LNCAP (cell line): ENCODE measurements at regions not wholly inside any gene's neighbourhood (a gene's known extent, or its start where the extent isn't known, plus 50 kb on each side); places are given as distances from the start of the nearest gene placed in this dataset.

Experiments used
- TF ChIP-seq, protein P1 (sequence below): fragments of 450-650 bp; IDR thresholded peaks from 2 replicates; pipeline ENCODE4 v1.5.1; 2017; ENCODE audit warnings: mild to moderate bottlenecking

DNA sequence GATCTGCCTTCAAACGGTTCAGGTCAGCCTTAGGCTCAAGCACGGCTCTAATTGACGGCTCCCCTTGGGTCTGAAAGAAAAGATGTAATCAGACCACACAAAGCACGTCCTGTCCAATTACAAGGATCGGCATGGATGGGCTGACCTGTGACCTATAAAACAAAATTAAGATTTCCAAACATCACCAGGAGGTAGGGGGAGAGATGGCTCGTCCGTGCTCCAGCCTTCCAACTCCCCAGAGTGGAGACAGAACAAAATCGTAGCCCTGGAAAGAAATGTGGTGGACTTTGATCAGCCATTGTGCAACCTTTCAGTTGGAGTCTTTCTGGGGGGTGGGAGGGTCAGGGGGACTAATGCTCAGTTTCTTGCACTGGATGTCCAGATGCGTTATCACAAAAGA is 226.6 kb upstream of the DIO3 start:
- TF ChIP-seq, protein P1, sequence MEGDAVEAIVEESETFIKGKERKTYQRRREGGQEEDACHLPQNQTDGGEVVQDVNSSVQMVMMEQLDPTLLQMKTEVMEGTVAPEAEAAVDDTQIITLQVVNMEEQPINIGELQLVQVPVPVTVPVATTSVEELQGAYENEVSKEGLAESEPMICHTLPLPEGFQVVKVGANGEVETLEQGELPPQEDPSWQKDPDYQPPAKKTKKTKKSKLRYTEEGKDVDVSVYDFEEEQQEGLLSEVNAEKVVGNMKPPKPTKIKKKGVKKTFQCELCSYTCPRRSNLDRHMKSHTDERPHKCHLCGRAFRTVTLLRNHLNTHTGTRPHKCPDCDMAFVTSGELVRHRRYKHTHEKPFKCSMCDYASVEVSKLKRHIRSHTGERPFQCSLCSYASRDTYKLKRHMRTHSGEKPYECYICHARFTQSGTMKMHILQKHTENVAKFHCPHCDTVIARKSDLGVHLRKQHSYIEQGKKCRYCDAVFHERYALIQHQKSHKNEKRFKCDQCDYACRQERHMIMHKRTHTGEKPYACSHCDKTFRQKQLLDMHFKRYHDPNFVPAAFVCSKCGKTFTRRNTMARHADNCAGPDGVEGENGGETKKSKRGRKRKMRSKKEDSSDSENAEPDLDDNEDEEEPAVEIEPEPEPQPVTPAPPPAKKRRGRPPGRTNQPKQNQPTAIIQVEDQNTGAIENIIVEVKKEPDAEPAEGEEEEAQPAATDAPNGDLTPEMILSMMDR = no peak

DNA sequence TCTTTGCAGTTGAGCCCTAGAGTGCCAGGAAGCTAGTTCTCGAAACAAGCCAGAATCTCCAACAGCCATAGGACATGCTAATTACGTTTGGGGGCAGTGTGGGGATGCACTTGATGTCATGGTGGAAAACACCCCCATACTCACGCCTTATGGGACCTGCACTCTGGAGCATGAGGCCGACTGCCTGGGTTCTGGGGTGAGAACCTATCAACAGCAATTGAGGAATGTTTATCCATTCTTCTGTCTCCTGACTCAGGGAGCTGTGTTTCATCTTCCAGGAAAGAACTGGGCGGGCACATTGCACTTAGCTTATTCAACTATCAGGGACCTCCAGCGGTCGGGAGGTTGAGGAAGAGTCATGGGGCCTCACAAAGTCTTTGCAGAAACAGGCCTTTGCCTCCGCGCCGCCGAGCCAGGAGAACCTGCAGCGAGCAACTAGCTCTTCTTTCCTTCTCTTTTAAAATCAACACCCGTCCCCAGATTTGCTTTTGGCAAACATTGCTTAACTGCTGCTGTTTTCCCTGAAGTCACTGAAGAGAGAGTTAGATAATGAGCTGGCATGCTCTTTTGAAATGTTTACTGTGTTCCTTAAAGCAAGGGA is 226.1 kb upstream of the DIO3 start:
- TF ChIP-seq, protein P1 = no peak

DNA sequence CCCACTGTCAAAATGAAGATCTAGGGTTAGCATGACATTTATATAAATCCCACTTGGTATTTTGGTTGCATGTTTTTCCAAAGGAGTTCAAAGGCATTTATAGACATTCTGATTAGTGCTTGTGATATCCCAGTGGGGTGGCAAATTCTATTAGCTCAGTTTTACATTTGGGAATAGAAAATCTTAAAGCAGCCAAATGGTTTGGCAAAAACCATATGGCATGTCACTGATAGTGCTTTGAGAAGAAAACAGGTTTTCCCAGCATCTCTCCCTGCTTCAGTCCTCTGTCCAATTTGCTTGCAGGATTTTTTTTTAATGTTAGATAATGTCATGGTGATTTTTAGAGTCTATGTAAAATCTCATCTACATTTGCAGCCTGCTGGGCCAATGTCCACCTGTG is 225.1 kb upstream of the DIO3 start:
- TF ChIP-seq, protein P1 = no peak

DNA sequence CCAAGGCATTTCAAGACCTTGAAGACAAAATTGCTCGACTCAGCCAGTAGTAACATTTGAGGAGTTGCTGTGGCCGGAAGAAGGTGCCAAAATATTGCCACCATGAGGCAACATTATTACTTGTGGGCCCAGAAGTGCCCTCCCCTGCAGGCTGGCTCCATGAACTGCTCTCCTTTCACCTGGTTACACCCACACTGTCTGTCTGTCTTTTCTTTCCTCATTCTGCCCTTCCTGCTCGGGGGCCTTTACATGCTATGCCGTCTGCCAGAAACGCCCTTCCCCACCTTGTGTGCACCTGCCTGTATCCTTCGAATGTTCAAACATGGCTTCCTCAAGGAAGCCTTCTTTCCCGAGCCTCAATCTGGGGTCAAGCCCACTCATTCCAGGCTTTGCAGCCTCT is 224.2 kb upstream of the DIO3 start:
- TF ChIP-seq, protein P1 = no peak

DNA sequence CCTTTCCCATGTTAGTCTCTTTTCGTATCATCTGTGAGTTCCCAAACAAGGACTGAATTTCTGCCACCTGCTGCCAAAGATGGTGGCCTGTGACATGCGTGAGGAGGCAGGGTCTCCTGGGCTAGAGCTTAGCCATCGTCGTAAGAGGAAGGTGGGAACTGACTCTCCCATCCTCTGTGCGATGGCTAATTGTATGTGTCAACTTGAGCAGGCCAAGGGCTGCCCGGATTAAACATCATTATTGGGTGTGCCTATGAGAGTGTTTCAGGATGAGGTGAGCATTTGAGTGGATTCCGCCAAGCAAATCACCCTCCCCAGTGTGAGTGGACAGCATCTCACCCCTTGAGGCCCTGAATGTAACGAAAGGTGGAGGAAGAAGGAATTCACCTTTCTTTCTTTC is 220.7 kb upstream of the DIO3 start:
- TF ChIP-seq, protein P1 = no peak

DNA sequence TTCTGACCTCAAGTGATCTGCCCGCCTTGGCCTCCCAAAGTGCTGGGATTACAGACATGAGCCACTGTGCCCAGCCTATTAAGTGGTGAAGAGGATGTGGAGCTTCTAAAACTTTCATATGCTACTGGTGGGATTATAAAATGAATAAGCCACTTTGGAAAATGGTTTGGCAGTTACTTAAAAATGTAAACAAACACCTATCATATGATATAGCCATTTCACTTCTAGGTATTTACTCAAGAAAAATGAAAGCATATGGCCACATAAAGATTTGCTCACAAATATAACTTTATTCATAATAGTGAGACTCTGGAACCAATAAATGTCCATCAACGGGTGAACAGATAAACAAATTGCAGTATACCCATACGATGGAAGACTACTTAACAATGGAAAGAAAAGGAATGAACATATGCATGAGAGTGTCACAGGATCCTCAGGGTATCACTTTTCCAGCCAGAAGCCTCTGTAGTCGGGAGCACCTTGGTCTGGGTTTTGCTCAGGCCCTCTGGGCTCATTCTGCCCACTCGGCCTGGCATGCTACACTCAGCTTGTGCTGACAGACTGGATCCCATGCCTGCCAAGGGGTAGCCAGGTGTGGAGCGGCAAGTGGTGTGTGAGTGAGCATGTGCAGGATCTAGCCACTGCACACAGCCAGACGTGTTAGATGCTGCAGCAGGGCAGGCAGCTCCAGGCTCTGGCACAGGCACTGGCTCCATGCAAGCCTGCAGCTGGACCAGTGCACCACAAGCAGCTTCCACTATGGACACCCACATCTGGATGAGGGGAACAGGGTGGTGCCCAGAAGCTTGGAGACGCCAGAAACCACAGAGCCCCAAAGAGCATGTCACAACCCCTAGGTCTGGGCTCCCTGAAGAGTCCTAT is 213.2 kb upstream of the DIO3 start:
- TF ChIP-seq, protein P1 = no peak

DNA sequence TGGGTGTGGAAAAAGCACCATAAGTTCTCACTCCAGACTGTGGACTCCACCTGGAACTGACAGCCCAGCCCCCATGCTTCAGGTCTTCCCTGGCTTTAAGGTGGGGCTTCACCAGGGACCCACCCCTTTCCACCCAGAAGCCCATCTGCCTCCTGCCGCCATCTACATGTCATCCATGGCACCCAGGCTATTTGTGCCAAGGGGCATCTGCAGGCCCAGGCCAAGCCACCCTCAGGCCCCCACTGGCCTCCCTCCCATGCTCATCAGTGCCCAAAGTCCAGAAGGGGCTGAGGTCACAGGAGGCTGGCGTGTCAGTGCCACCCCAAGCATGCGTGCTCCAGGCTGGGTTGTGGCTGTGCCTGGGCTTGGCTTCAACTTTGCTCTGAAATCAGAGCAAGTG is 212.2 kb upstream of the DIO3 start:
- TF ChIP-seq, protein P1 = no peak
